ENCODE measurements at regions not wholly inside any gene's neighbourhood (a gene's known extent, or its start where the extent isn't known, plus 50 kb on each side); places are given as distances from the start of the nearest gene placed in this dataset.

DNA sequence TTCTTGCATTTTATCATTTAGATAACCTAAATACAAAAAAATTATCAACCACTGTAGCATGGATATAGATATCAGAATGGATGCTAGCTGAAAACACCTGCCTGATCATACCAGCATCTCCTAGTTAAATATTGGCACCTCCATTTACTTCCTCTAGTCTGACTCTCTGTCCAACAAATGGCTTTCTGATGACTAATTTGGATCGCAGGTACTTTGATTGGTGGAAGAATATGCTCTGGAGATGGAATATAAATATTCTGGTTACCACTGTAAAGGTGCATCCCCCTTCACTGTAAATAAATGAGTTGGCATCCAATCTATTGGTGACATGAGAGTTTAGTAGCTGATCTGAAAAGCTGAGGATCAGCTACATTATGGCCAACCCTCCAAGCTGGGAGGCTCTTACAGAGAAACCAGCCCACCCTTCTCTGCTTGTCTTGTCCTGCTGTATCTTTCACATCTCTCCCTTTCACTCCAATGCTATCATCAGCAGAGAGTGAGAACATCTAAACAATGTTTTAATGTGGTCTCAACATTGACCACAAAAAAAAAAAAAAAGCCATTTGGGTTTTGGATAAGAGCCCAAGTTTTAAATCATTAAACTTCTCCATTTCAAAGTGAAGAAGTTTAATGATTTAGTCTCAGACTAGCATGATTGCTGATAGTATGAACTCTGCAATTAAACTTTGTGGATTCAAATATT is 90.5 kb downstream of the PMAIP1 start:
- TF ChIP-seq, protein P1, sequence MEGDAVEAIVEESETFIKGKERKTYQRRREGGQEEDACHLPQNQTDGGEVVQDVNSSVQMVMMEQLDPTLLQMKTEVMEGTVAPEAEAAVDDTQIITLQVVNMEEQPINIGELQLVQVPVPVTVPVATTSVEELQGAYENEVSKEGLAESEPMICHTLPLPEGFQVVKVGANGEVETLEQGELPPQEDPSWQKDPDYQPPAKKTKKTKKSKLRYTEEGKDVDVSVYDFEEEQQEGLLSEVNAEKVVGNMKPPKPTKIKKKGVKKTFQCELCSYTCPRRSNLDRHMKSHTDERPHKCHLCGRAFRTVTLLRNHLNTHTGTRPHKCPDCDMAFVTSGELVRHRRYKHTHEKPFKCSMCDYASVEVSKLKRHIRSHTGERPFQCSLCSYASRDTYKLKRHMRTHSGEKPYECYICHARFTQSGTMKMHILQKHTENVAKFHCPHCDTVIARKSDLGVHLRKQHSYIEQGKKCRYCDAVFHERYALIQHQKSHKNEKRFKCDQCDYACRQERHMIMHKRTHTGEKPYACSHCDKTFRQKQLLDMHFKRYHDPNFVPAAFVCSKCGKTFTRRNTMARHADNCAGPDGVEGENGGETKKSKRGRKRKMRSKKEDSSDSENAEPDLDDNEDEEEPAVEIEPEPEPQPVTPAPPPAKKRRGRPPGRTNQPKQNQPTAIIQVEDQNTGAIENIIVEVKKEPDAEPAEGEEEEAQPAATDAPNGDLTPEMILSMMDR (IDR thresholded peaks at IDR 0.05; ENCODE audit: insufficient read depth, missing control alignments), result no peak
- FAIRE-seq (no peak), DNase-seq (ENCODE audit: insufficient read length, low spot score) (no peak)

DNA sequence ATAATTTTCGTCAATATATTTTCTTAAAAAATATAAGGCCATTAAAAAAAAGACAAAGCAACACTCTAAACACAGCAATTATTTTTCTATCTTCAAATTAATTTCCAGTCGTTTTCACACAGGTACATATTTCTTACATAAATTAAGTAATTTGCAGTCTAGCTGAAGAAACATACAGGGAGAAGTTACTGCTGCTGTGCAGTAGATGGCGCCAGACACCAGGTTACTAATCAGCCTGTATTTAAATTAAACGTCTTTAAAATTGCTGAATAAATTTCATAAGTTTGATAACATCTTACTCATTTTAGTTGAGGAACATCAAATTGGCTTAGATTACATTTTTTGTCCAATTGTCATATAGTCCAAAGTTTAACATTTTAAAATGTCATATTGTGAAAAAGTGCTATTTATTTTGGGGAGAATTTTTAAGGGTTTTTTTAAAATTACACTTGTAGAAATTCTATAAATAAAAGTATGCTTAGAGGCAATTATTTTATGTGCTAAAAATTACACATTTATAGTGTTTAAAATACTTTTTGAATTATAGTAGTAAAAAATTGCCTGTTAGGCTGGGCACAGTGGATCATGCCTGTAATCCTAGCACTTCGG is 88.4 kb downstream of the PMAIP1 start:
- peak; percentile 62 for DNase-seq (ENCODE audit: insufficient read length, low spot score)
- FAIRE-seq, result peak; percentile 100
- TF ChIP-seq, protein P1 (IDR thresholded peaks at IDR 0.05; ENCODE audit: insufficient read depth, missing control alignments), result peak; percentile 96

DNA sequence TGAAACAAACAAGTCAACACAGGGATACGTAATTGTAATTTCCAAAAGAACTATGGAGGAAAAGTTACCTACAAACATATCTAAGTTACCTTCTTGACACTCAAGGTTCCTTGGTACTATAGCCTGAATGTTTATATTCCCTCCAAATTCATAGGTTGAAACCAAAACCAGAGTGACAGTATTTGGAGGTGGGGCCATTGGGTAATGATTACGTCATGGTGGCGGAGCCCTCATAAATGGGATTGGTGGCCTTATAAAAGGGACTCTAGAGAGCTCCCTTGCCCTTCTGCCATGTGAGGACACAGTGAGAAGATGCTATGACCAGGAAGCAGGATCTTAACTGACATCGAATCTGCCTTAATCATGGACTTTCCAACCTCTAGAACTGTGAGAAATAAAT is 87.3 kb downstream of the PMAIP1 start:
- FAIRE-seq (no peak), DNase-seq (ENCODE audit: insufficient read length, low spot score) (no peak)
- TF ChIP-seq, protein P1 (IDR thresholded peaks at IDR 0.05; ENCODE audit: insufficient read depth, missing control alignments), result no peak

DNA sequence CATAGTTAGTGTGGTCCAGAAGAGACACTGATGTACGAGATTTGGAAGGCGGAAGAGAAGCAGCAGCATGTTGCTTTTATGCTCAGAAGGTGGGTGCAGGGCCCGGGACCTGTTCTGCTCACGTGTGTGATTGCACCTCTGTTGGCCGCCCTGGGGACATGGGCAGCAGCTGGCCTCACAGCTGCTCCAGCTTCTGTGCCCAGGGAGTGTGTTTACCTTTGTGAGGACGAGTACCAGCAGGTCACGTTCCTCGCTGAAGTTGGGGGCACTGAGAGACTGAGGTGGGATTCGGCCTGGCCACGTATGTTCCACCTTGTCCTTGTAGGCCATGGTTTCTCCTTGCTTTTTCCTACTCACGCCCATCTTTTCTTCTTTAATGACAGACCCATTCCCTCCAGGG is 86.3 kb downstream of the PMAIP1 start:
- FAIRE-seq, result no peak
- TF ChIP-seq, protein P1 (IDR thresholded peaks at IDR 0.05; ENCODE audit: insufficient read depth, missing control alignments), result no peak
- no peak for DNase-seq (ENCODE audit: insufficient read length, low spot score)

DNA sequence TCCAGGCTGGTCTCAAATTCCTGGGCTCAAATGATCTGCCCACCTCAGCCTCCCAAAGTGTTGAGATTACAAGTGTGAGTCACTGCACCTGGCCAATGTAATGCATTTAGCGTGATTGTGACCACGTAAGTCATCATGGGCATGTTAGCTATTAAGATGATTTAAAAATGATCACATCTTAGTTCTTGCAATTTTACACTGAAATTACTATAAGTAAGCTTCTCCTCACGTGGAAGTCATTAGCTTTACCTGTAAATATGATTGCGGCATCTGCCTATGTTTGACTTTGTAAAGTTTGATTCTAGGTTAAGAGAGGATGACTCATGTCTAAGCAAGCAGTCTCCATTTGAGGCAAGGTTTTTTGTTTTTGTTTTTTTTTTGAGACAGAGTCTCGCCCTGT is 85.5 kb downstream of the PMAIP1 start:
- FAIRE-seq, result peak; percentile 91
- TF ChIP-seq, protein P1 (IDR thresholded peaks at IDR 0.05; ENCODE audit: insufficient read depth, missing control alignments), result no peak
- no peak for DNase-seq (ENCODE audit: insufficient read length, low spot score)

DNA sequence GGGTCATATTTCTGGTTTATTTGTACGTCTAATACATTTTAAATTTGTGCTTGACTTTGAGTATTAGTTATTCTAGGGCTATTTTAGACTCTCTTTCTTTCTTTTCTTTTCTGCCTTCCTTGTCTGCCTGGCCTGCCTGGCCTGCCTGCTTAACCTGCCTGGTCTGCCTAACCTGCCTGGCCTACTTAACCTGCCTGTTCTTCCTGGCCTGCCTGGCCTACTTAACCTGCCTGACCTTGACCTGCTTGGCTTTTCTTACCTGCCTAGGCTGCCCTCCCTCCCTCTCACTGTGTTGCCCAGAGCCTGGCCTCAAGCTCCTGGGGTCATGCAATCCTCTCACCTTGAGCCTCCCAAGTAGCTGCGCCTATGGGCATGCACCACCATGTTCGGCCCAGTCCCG is 83.7 kb downstream of the PMAIP1 start:
- no peak for DNase-seq (ENCODE audit: insufficient read length, low spot score)
- TF ChIP-seq, protein P1 (IDR thresholded peaks at IDR 0.05; ENCODE audit: insufficient read depth, missing control alignments), result no peak
- no peak for FAIRE-seq

DNA sequence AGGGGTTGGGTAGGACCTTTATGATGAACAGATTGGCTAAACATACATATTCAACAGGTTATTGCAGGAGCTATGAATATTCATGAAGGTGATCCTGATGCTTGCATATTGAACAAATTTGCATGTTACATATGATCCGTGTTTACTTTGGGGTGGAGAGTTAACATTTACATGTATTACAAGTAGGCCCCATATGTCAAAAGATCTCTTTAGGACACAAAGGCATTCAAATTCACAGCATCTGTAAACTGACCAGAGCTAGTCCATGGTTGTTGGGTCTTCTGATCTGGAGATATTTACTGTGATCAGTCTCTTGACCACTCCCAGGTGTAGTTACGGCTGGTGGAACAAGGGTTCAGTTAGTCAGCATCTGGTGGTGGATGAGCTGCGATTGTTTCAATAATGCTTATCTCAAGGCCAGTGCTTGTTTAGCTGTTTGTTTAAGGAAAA is 80.4 kb downstream of the PMAIP1 start:
- no peak for DNase-seq (ENCODE audit: insufficient read length, low spot score)
- TF ChIP-seq, protein P1 (IDR thresholded peaks at IDR 0.05; ENCODE audit: insufficient read depth, missing control alignments), result no peak
- FAIRE-seq, result peak; percentile 96
